Activated naive CD8-positive, alpha-beta T cell treated with anti-CD3 and anti-CD28 coated beads, Interleukin-2, amount 10 ng/mL, durations not matched to agents 7 days and 5 days (primary cell): ENCODE measurements at regions not wholly inside any gene's neighbourhood (a gene's known extent, or its start where the extent isn't known, plus 50 kb on each side); places are given as distances from the start of the nearest gene placed in this dataset.

Experiments
- ATAC-seq: fragments of 150-1000 bp; cut with Tn5 transposase; one replicate; pipeline ENCODE4 v1.10.0; 2021; ENCODE audit warnings: low read depth, moderate library complexity
- POLR2A ChIA-PET: fragments of 350-600 bp; sonication (Branson Sonifier 250); formaldehyde crosslinking; loops from one replicate; lab custom pipeline; 2021; ENCODE audit warnings: antibody characterized with exemption; lab: Charles Lee
- DNase-seq: peaks from one replicate; pipeline ENCODE4 v3.0.0; 2021
- H3K27ac Mint-ChIP-seq: one replicate; pipeline ENCODE4 v1.8.0; 2022; ENCODE audit warnings: mild to moderate bottlenecking, mixed read lengths
- H3K27me3 Mint-ChIP-seq: one replicate; pipeline ENCODE4 v1.8.0; 2022; ENCODE audit warnings: mild to moderate bottlenecking, moderate library complexity, mixed read lengths
- H3K36me3 Mint-ChIP-seq: one replicate; pipeline ENCODE4 v1.8.0; 2021; ENCODE audit warnings: mild to moderate bottlenecking, mixed read lengths
- H3K4me1 Mint-ChIP-seq: one replicate; pipeline ENCODE4 v1.8.0; 2021; ENCODE audit warnings: mixed read lengths
- H3K4me3 Mint-ChIP-seq: one replicate; pipeline ENCODE4 v1.8.0; 2022; ENCODE audit warnings: mild to moderate bottlenecking, moderate library complexity, mixed read lengths
- H3K9me3 Mint-ChIP-seq: one replicate; pipeline ENCODE4 v1.8.0; 2021; ENCODE audit warnings: mixed read lengths

GRCh38 chr6:76697585-76697984 is 625.1 kb upstream of the IMPG1 start:
- no peak overlapping the region for H3K4me3 Mint-ChIP-seq
- no peak for ATAC-seq
- POLR2A ChIA-PET, result no interaction called here
- no peaks in the 10 kb centered on the region for H3K9me3 Mint-ChIP-seq
- no peaks in the 10 kb centered on the region for H3K27me3 Mint-ChIP-seq
- no peak for DNase-seq
- no peaks in the 10 kb centered on the region for H3K36me3 Mint-ChIP-seq
- H3K4me1 Mint-ChIP-seq, result no peaks in the 10 kb centered on the region
- no peak overlapping the region for H3K27ac Mint-ChIP-seq

GRCh38 chr6:76694795-76695194 is 622.3 kb upstream of the IMPG1 start:
- Mint-ChIP-seq H3K36me3 (no peaks in the 10 kb centered on the region), H3K4me1 (no peaks in the 10 kb centered on the region), H3K4me3 (no peak overlapping the region), H3K9me3 (no peaks in the 10 kb centered on the region), H3K27me3 (no peaks in the 10 kb centered on the region), H3K27ac (no peak overlapping the region)
- DNase-seq (no peak), ATAC-seq (no peak)
- POLR2A ChIA-PET, result no interaction called here

GRCh38 chr6:76684875-76685274 is 612.4 kb upstream of the IMPG1 start:
- H3K9me3 Mint-ChIP-seq, result peaks cover 13% of the 10 kb centered on the region
- POLR2A ChIA-PET, result no interaction called here
- no peak for ATAC-seq
- H3K4me1 Mint-ChIP-seq, result no peaks in the 10 kb centered on the region
- H3K4me3 Mint-ChIP-seq, result no peak overlapping the region
- no peak overlapping the region for H3K27ac Mint-ChIP-seq
- no peak for DNase-seq
- H3K27me3 Mint-ChIP-seq, result no peaks in the 10 kb centered on the region
- H3K36me3 Mint-ChIP-seq, result no peaks in the 10 kb centered on the region

GRCh38 chr6:76683985-76684384 is 611.5 kb upstream of the IMPG1 start:
- no peaks in the 10 kb centered on the region for H3K27me3 Mint-ChIP-seq
- POLR2A ChIA-PET, result no interaction called here
- no peak overlapping the region for H3K27ac Mint-ChIP-seq
- H3K36me3 Mint-ChIP-seq, result no peaks in the 10 kb centered on the region
- H3K4me3 Mint-ChIP-seq, result no peak overlapping the region
- H3K9me3 Mint-ChIP-seq, result peaks cover 13% of the 10 kb centered on the region
- ATAC-seq (no peak), DNase-seq (no peak)
- no peaks in the 10 kb centered on the region for H3K4me1 Mint-ChIP-seq

- ATAC-seq, result no peak
- Mint-ChIP-seq H3K4me1 (no peaks in the 10 kb centered on the region), H3K27ac (no peak overlapping the region), H3K4me3 (no peak overlapping the region), H3K9me3 (peaks cover 7% of the 10 kb centered on the region), H3K27me3 (no peaks in the 10 kb centered on the region), H3K36me3 (no peaks in the 10 kb centered on the region)
- no peak for DNase-seq
- POLR2A ChIA-PET, result no interaction called here
These were observed 610.4 kb upstream of the IMPG1 start for GRCh38 chr6:76682842-76683241.

- Mint-ChIP-seq H3K27ac (no peak overlapping the region), H3K27me3 (no peaks in the 10 kb centered on the region), H3K9me3 (peaks cover 1% of the 10 kb centered on the region), H3K4me3 (no peak overlapping the region), H3K36me3 (no peaks in the 10 kb centered on the region), H3K4me1 (no peaks in the 10 kb centered on the region)
- POLR2A ChIA-PET, result no interaction called here
- DNase-seq, result no peak
- ATAC-seq, result no peak
These were observed 609.3 kb upstream of the IMPG1 start for GRCh38 chr6:76681781-76682180.

GRCh38 chr6:76677017-76677416 is 604.6 kb upstream of the IMPG1 start:
- no peak overlapping the region for H3K4me3 Mint-ChIP-seq
- H3K27ac Mint-ChIP-seq, result no peak overlapping the region
- ATAC-seq (no peak), DNase-seq (no peak)
- no peaks in the 10 kb centered on the region for H3K36me3 Mint-ChIP-seq
- POLR2A ChIA-PET, result no interaction called here
- H3K9me3 Mint-ChIP-seq, result no peaks in the 10 kb centered on the region
- no peaks in the 10 kb centered on the region for H3K27me3 Mint-ChIP-seq
- H3K4me1 Mint-ChIP-seq, result no peaks in the 10 kb centered on the region

- no peaks in the 10 kb centered on the region for H3K27me3 Mint-ChIP-seq
These were observed 599.3 kb upstream of the IMPG1 start for GRCh38 chr6:76671751-76672150.

GRCh38 chr6:76644231-76644630 is 571.8 kb upstream of the IMPG1 start:
- DNase-seq, result no peak
- Mint-ChIP-seq H3K36me3 (no peaks in the 10 kb centered on the region), H3K27ac (no peak overlapping the region), H3K4me3 (no peak overlapping the region), H3K27me3 (no peaks in the 10 kb centered on the region), H3K9me3 (no peaks in the 10 kb centered on the region), H3K4me1 (no peaks in the 10 kb centered on the region)
- ATAC-seq, result no peak
- POLR2A ChIA-PET, result no interaction called here

More at GRCh38 chr6:76671751-76672150, 599.3 kb upstream of the IMPG1 start:
- H3K4me3 Mint-ChIP-seq, result no peak overlapping the region
- H3K27ac Mint-ChIP-seq, result no peak overlapping the region
- DNase-seq, result no peak
- POLR2A ChIA-PET, result no interaction called here
- no peaks in the 10 kb centered on the region for H3K36me3 Mint-ChIP-seq
- H3K9me3 Mint-ChIP-seq, result no peaks in the 10 kb centered on the region
- no peaks in the 10 kb centered on the region for H3K4me1 Mint-ChIP-seq
- ATAC-seq, result no peak

- POLR2A ChIA-PET, result no interaction called here
- Mint-ChIP-seq H3K4me3 (no peak overlapping the region), H3K36me3 (no peaks in the 10 kb centered on the region), H3K27ac (no peak overlapping the region), H3K27me3 (no peaks in the 10 kb centered on the region), H3K9me3 (no peaks in the 10 kb centered on the region), H3K4me1 (no peaks in the 10 kb centered on the region)
- DNase-seq (no peak), ATAC-seq (no peak)
These were observed 567.5 kb upstream of the IMPG1 start for GRCh38 chr6:76639941-76640340.

- no peaks in the 10 kb centered on the region for H3K36me3 Mint-ChIP-seq
- H3K9me3 Mint-ChIP-seq, result peaks cover 1% of the 10 kb centered on the region
- no peak overlapping the region for H3K4me3 Mint-ChIP-seq
- no peaks in the 10 kb centered on the region for H3K27me3 Mint-ChIP-seq
- POLR2A ChIA-PET, result no interaction called here
- H3K27ac Mint-ChIP-seq, result no peak overlapping the region
- DNase-seq, result no peak
- no peaks in the 10 kb centered on the region for H3K4me1 Mint-ChIP-seq
- ATAC-seq, result no peak
These were observed 562.2 kb upstream of the IMPG1 start for GRCh38 chr6:76634695-76635094.

- no peaks in the 10 kb centered on the region for H3K4me1 Mint-ChIP-seq
- DNase-seq, result no peak
- H3K4me3 Mint-ChIP-seq, result no peak overlapping the region
- H3K27ac Mint-ChIP-seq, result no peak overlapping the region
- H3K36me3 Mint-ChIP-seq, result no peaks in the 10 kb centered on the region
- H3K27me3 Mint-ChIP-seq, result no peaks in the 10 kb centered on the region
- no peak for ATAC-seq
- POLR2A ChIA-PET, result no interaction called here
- H3K9me3 Mint-ChIP-seq, result peaks cover 1% of the 10 kb centered on the region
These were observed 560.8 kb upstream of the IMPG1 start for GRCh38 chr6:76633259-76633658.

GRCh38 chr6:76631622-76632021 is 559.2 kb upstream of the IMPG1 start:
- H3K4me3 Mint-ChIP-seq, result no peak overlapping the region
- DNase-seq (no peak), ATAC-seq (no peak)
- POLR2A ChIA-PET, result interaction anchor here (0.6 kb wide), 1 partner anchor 530 kb away, joined by 3 read pairs; no protein-coding TSS in a partner anchor
- no peaks in the 10 kb centered on the region for H3K36me3 Mint-ChIP-seq
- no peak overlapping the region for H3K27ac Mint-ChIP-seq
- no peaks in the 10 kb centered on the region for H3K4me1 Mint-ChIP-seq
- peaks cover 1% of the 10 kb centered on the region for H3K9me3 Mint-ChIP-seq
- H3K27me3 Mint-ChIP-seq, result no peaks in the 10 kb centered on the region

GRCh38 chr6:76615395-76615794 is 542.9 kb upstream of the IMPG1 start:
- Mint-ChIP-seq H3K9me3 (peaks cover 3% of the 10 kb centered on the region), H3K4me1 (no peaks in the 10 kb centered on the region), H3K36me3 (no peaks in the 10 kb centered on the region), H3K27ac (no peak overlapping the region), H3K27me3 (no peaks in the 10 kb centered on the region), H3K4me3 (no peak overlapping the region)
- no peak for ATAC-seq
- no peak for DNase-seq
- POLR2A ChIA-PET, result no interaction called here

- Mint-ChIP-seq H3K9me3 (peaks cover 4% of the 10 kb centered on the region), H3K27ac (no peak overlapping the region), H3K27me3 (no peaks in the 10 kb centered on the region), H3K36me3 (no peaks in the 10 kb centered on the region), H3K4me1 (no peaks in the 10 kb centered on the region), H3K4me3 (no peak overlapping the region)
- DNase-seq (no peak), ATAC-seq (no peak)
- POLR2A ChIA-PET, result no interaction called here
These were observed 540.5 kb upstream of the IMPG1 start for GRCh38 chr6:76612954-76613353.
